HFFc6 (cell line): ENCODE measurements at regions not wholly inside any gene's neighbourhood (a gene's known extent, or its start where the extent isn't known, plus 50 kb on each side); places are given as distances from the start of the nearest gene placed in this dataset.

Source experiments
- DNase-seq: peaks from one replicate; pipeline ENCODE4 v3.0.0-alpha.2; 2018
- H3K27ac Mint-ChIP-seq: 2 replicates; pipeline ENCODE4 v1.8.0; 2020; ENCODE audit warnings: mild to moderate bottlenecking, mixed read lengths
- H3K27me3 Mint-ChIP-seq: 2 replicates; pipeline ENCODE4 v1.8.0; 2021; ENCODE audit warnings: mild to moderate bottlenecking, moderate library complexity, mixed read lengths; ENCODE audit not compliant: insufficient read depth
- H3K36me3 Mint-ChIP-seq: 2 replicates; pipeline ENCODE4 v1.8.0; 2021; ENCODE audit warnings: low read depth, mixed read lengths
- H3K4me1 Mint-ChIP-seq: 2 replicates; pipeline ENCODE4 v1.8.0; 2020; ENCODE audit warnings: low read depth, mixed read lengths
- H3K4me3 Mint-ChIP-seq: 2 replicates; pipeline ENCODE4 v1.8.0; 2020; ENCODE audit warnings: mild to moderate bottlenecking, moderate library complexity, mixed read lengths
- H3K9me3 Mint-ChIP-seq: 2 replicates; pipeline ENCODE4 v1.8.0; 2020; ENCODE audit warnings: mild to moderate bottlenecking, mixed read lengths
- TF ChIP-seq, protein P1 (sequence below): fragments of 200-600 bp; sonication (generic); IDR thresholded peaks from 2 replicates; pipeline ENCODE4 v1.5.0; 2021; ENCODE audit warnings: antibody characterized with exemption, mild to moderate bottlenecking

GRCh38 chr6:153956808-153957207, 82.2 kb upstream of the OPRM1 start:
- no peak overlapping the region for H3K27ac Mint-ChIP-seq

GRCh38 chr6:153949616-153950015, 89.4 kb upstream of the OPRM1 start:
- Mint-ChIP-seq H3K27me3 (no peaks in the 10 kb centered on the region), H3K9me3 (peaks cover 16% of the 10 kb centered on the region), H3K36me3 (no peaks in the 10 kb centered on the region), H3K27ac (no peak overlapping the region), H3K4me1 (peaks cover 9% of the 10 kb centered on the region; the same call in 1 of the 2 replicates), H3K4me3 (no peak overlapping the region)
- TF ChIP-seq, protein P1, sequence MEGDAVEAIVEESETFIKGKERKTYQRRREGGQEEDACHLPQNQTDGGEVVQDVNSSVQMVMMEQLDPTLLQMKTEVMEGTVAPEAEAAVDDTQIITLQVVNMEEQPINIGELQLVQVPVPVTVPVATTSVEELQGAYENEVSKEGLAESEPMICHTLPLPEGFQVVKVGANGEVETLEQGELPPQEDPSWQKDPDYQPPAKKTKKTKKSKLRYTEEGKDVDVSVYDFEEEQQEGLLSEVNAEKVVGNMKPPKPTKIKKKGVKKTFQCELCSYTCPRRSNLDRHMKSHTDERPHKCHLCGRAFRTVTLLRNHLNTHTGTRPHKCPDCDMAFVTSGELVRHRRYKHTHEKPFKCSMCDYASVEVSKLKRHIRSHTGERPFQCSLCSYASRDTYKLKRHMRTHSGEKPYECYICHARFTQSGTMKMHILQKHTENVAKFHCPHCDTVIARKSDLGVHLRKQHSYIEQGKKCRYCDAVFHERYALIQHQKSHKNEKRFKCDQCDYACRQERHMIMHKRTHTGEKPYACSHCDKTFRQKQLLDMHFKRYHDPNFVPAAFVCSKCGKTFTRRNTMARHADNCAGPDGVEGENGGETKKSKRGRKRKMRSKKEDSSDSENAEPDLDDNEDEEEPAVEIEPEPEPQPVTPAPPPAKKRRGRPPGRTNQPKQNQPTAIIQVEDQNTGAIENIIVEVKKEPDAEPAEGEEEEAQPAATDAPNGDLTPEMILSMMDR, result no peak
- no peak for DNase-seq

More at GRCh38 chr6:153956808-153957207, 82.2 kb upstream of the OPRM1 start:
- no peaks in the 10 kb centered on the region for H3K27me3 Mint-ChIP-seq
- H3K4me3 Mint-ChIP-seq, result no peak overlapping the region
- TF ChIP-seq, protein P1, result no peak
- H3K4me1 Mint-ChIP-seq, result peaks cover 13% of the 10 kb centered on the region; the same call in 1 of the 2 replicates
- H3K36me3 Mint-ChIP-seq, result no peaks in the 10 kb centered on the region
- H3K9me3 Mint-ChIP-seq, result peaks cover 17% of the 10 kb centered on the region
- DNase-seq, result peak; percentile 65

DNA sequence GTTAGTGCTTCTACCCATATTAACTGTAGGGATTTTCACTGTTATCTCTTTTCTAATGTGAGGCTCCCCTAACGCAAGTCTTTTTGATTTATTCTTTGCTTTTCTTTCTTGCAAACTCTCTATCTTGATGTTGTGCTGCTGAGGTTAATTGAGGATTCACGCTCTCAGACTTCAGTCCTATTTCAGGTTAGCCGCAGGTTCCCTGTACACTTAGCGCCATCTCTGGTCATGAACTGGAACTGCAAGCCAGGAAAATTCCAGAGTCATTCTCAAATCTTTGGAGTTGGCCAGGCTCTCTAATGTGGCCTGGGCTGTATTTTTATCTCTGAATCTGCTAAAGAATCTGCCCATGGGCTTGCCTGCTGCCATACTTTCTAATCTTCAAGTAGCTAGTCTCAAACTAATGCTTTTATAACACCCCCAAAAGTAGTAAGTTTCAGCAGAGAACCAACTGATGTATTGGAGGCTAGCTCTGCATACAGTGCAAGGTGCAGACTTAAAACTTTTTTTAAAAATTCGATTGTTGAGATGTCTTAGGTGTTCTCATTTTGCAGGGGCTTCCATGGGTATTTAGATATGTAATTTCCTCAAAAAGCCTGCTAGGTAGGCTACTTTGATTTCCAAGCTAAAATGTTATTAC, 91.1 kb upstream of the OPRM1 start:
- DNase-seq, result peak; percentile 18
- Mint-ChIP-seq H3K9me3 (peaks cover 7% of the 10 kb centered on the region; the same call in 1 of the 2 replicates), H3K4me1 (peaks cover 9% of the 10 kb centered on the region; the same call in 1 of the 2 replicates), H3K36me3 (no peaks in the 10 kb centered on the region), H3K27ac (no peak overlapping the region), H3K4me3 (peak overlapping the region; percentile 49), H3K27me3 (no peaks in the 10 kb centered on the region)
- TF ChIP-seq, protein P1, result peak; percentile 84

- H3K4me3 Mint-ChIP-seq, result no peak overlapping the region
- no peaks in the 10 kb centered on the region for H3K27me3 Mint-ChIP-seq
- no peaks in the 10 kb centered on the region for H3K36me3 Mint-ChIP-seq
- no peaks in the 10 kb centered on the region; the same call in 1 of the 2 replicates for H3K4me1 Mint-ChIP-seq
- TF ChIP-seq, protein P1, result no peak
- H3K27ac Mint-ChIP-seq, result no peak overlapping the region
- peaks cover 14% of the 10 kb centered on the region for H3K9me3 Mint-ChIP-seq
- no peak for DNase-seq
Observed at GRCh38 chr6:153944201-153944600, 94.8 kb upstream of the OPRM1 start.

- H3K27ac Mint-ChIP-seq, result no peak overlapping the region
- no peak overlapping the region for H3K4me3 Mint-ChIP-seq
- no peaks in the 10 kb centered on the region for H3K4me1 Mint-ChIP-seq
Observed at GRCh38 chr6:153942361-153942760, 96.7 kb upstream of the OPRM1 start.

More at GRCh38 chr6:153942361-153942760, 96.7 kb upstream of the OPRM1 start:
- TF ChIP-seq, protein P1, result no peak
- DNase-seq, result no peak
- Mint-ChIP-seq H3K27me3 (no peaks in the 10 kb centered on the region), H3K36me3 (no peaks in the 10 kb centered on the region), H3K9me3 (peaks cover 14% of the 10 kb centered on the region)
